ENCODE measurements at regions not wholly inside any gene's neighbourhood (a gene's known extent, or its start where the extent isn't known, plus 50 kb on each side); places are given as distances from the start of the nearest gene placed in this dataset.

- no TSS peak for BruUV-seq (replicated peaks)
- H3K9me3 ChIP-seq (ENCODE audit: low read length) = no peaks in the 10 kb centered on the region
- ChIA-PET POLR2A (ENCODE audit: unreplicated experiment) (interaction anchor here (0.6 kb wide), 1 partner anchor 119 kb away, joined by 3 read pairs; no protein-coding TSS in a partner anchor), CTCF (no interaction called here)
- no peak overlapping the region for H2AFZ ChIP-seq (ENCODE audit: low read length)
- no peak for TF ChIP-seq EZH2phosphoT487 (IDR thresholded peaks at IDR 0.05; ENCODE audit: borderline replicate concordance, low read length)
- TF ChIP-seq, protein P1, sequence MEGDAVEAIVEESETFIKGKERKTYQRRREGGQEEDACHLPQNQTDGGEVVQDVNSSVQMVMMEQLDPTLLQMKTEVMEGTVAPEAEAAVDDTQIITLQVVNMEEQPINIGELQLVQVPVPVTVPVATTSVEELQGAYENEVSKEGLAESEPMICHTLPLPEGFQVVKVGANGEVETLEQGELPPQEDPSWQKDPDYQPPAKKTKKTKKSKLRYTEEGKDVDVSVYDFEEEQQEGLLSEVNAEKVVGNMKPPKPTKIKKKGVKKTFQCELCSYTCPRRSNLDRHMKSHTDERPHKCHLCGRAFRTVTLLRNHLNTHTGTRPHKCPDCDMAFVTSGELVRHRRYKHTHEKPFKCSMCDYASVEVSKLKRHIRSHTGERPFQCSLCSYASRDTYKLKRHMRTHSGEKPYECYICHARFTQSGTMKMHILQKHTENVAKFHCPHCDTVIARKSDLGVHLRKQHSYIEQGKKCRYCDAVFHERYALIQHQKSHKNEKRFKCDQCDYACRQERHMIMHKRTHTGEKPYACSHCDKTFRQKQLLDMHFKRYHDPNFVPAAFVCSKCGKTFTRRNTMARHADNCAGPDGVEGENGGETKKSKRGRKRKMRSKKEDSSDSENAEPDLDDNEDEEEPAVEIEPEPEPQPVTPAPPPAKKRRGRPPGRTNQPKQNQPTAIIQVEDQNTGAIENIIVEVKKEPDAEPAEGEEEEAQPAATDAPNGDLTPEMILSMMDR (conservative IDR thresholded peaks at IDR 0.05; ENCODE audit: low read depth, low read length) = no peak
- TF ChIP-seq EZH2 (IDR thresholded peaks at IDR 0.05; ENCODE audit: low read length, unreplicated experiment) = no peak
- H3K4me2 ChIP-seq (ENCODE audit: low read length) = no peak overlapping the region
- no peak for DNase-seq
- no peak overlapping the region for H3K27ac ChIP-seq (ENCODE audit: low read length)
- no peaks in the 10 kb centered on the region for H4K20me1 ChIP-seq (ENCODE audit: low read length)
- ATAC-seq = no peak
- no peaks in the 10 kb centered on the region for H3K79me2 ChIP-seq (ENCODE audit: low read length)
- intact Hi-C loops (cut with micrococcal nuclease) = no loop called here
- H3K9ac ChIP-seq (ENCODE audit: low read length) = no peak overlapping the region
- no peaks in the 10 kb centered on the region for H3K27me3 ChIP-seq (ENCODE audit: low read length)
- H3F3A ChIP-seq (ENCODE audit: low read length, unreplicated experiment) = no peaks in the 10 kb centered on the region
- H3K9me2 ChIP-seq (replicated peaks; ENCODE audit: low read length) = no peaks in the 10 kb centered on the region
- H3K4me3 ChIP-seq (ENCODE audit: low read length) = no peak overlapping the region
- H3K4me1 ChIP-seq (ENCODE audit: insufficient read depth, low read length) = no peaks in the 10 kb centered on the region
- no peaks in the 10 kb centered on the region for H3K36me3 ChIP-seq (ENCODE audit: low read depth, low read length)
These were observed 450.6 kb upstream of the AUTS2 start for GRCh38 chr7:69147631-69148030.

DNA sequence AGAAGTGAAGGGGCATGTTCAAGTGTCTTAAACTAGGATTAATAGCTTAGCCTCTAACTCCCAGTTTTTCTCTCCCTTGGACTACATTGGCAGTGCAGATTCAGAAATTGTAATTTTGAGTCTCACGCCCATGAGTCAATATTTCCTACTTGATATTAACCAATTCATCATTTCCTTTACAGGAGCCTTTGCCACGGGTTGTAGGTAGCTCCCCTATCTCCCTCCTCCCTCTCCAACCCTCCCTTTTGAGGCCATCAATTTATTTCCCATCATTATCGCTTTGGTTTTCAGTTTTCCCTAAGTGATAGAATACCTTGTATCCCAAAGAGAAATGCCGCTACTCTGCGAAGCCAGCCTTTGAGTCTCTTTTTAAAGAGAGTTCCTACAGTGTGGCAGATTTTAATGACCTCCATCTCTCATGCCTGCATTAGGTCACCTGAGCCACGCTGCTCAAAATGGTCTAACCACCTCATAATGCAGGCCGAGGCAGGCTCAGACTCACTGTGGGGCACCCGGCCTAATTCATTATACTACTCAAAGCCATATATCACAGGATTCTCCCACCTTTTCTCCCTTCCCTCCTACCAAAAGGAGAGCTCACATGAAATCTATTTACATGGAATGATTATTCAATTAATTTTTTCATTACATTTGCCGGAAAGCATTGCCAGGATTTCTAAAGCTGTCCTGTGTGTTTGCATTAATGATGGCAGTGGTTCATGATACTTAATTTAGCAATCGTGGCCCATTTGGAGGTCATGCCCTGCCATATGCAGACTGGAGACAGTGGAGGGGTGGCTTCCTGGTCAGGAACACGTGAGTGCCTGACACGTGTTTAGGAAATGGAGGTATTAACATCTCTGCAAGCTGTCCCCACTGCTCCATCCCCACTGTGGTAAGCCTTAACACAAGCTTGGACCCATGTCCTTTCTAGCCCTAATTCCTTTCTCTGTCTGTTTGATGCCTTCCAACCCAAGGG lies 448.2 kb upstream of the AUTS2 start:
- Histone ChIP-seq H4K20me1 (ENCODE audit: low read length) (no peaks in the 10 kb centered on the region), H3K36me3 (ENCODE audit: low read depth, low read length) (no peaks in the 10 kb centered on the region), H3K79me2 (ENCODE audit: low read length) (no peaks in the 10 kb centered on the region), H3K27me3 (ENCODE audit: low read length) (no peaks in the 10 kb centered on the region), H2AFZ (ENCODE audit: low read length) (no peak overlapping the region), H3K4me3 (ENCODE audit: low read length) (no peak overlapping the region), H3K4me1 (ENCODE audit: insufficient read depth, low read length) (no peaks in the 10 kb centered on the region), H3K9ac (ENCODE audit: low read length) (no peak overlapping the region), H3K27ac (ENCODE audit: low read length) (no peak overlapping the region), H3K9me3 (ENCODE audit: low read length) (no peaks in the 10 kb centered on the region), H3F3A (ENCODE audit: low read length, unreplicated experiment) (no peaks in the 10 kb centered on the region), H3K9me2 (replicated peaks; ENCODE audit: low read length) (no peaks in the 10 kb centered on the region), H3K4me2 (ENCODE audit: low read length) (no peak overlapping the region)
- ChIA-PET POLR2A (ENCODE audit: unreplicated experiment) (no interaction called here), CTCF (no interaction called here)
- intact Hi-C loops (cut with micrococcal nuclease) = no loop called here
- no TSS peak for BruUV-seq (replicated peaks)
- DNase-seq (no peak), ATAC-seq (no peak)
- no peak for TF ChIP-seq EZH2phosphoT487 (IDR thresholded peaks at IDR 0.05; ENCODE audit: borderline replicate concordance, low read length)
- TF ChIP-seq, protein P1 (conservative IDR thresholded peaks at IDR 0.05; ENCODE audit: low read depth, low read length) = no peak
- no peak for TF ChIP-seq EZH2 (IDR thresholded peaks at IDR 0.05; ENCODE audit: low read length, unreplicated experiment)

DNA sequence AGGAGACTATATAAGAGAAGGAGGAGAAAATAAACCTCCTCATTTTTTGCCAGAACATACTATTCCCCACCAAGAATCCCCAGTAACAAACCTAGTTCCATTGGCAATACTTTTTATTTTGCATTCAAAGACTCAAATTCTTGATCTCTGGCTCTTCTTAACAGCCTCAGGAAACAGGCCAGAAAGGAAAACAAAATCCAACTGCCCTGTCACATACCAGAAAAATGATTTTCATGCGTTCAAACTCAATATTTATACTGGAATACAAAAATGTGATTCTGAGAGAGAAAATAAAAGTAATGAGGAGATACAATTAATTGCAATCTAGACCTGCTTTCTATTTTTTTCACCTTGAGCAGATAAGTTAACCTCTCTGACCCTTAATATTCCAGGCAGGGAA lies 435.9 kb upstream of the AUTS2 start:
- ATAC-seq (no peak), DNase-seq (no peak)
- no peak overlapping the region for H3K9ac ChIP-seq (ENCODE audit: low read length)
- ChIA-PET POLR2A (ENCODE audit: unreplicated experiment) (no interaction called here), CTCF (no interaction called here)
- H3K9me2 ChIP-seq (replicated peaks; ENCODE audit: low read length) = no peaks in the 10 kb centered on the region
- TF ChIP-seq, protein P1 (conservative IDR thresholded peaks at IDR 0.05; ENCODE audit: low read depth, low read length) = no peak
- no peak for TF ChIP-seq EZH2phosphoT487 (IDR thresholded peaks at IDR 0.05; ENCODE audit: borderline replicate concordance, low read length)
- TF ChIP-seq EZH2 (IDR thresholded peaks at IDR 0.05; ENCODE audit: low read length, unreplicated experiment) = no peak
- H3F3A ChIP-seq (ENCODE audit: low read length, unreplicated experiment) = no peaks in the 10 kb centered on the region
- no peak overlapping the region for H2AFZ ChIP-seq (ENCODE audit: low read length)
- no peaks in the 10 kb centered on the region for H3K36me3 ChIP-seq (ENCODE audit: low read depth, low read length)
- H3K4me1 ChIP-seq (ENCODE audit: insufficient read depth, low read length) = no peaks in the 10 kb centered on the region
- no peak overlapping the region for H3K4me2 ChIP-seq (ENCODE audit: low read length)
- no peaks in the 10 kb centered on the region for H4K20me1 ChIP-seq (ENCODE audit: low read length)
- H3K27me3 ChIP-seq (ENCODE audit: low read length) = no peaks in the 10 kb centered on the region
- no peak overlapping the region for H3K4me3 ChIP-seq (ENCODE audit: low read length)
- H3K27ac ChIP-seq (ENCODE audit: low read length) = no peak overlapping the region
- intact Hi-C loops (cut with micrococcal nuclease) = no loop called here
- BruUV-seq (replicated peaks) = no TSS peak
- H3K79me2 ChIP-seq (ENCODE audit: low read length) = no peaks in the 10 kb centered on the region
- H3K9me3 ChIP-seq (ENCODE audit: low read length) = no peaks in the 10 kb centered on the region
